IMR-90 (cell line): ENCODE measurements at regions not wholly inside any gene's neighbourhood (a gene's known extent, or its start where the extent isn't known, plus 50 kb on each side); places are given as distances from the start of the nearest gene placed in this dataset.

Experiments used
- ATAC-seq: fragments of 200-7000 bp; cut with Tn5 transposase; 2 replicates; pipeline ENCODE4 v1.9.1; 2020; ENCODE audit warnings: low read depth, mild to moderate bottlenecking, moderate library complexity
- BruUV-seq: library from RNA; stranded (reverse); fragments of 400-500 nt; replicated peaks from 2 replicates; lab custom pipeline; 2021; lab: Mats Ljungman, UMichigan
- CTCF ChIA-PET: fragments of 300-600 bp; formaldehyde crosslinking; extraction: SDS; loops from one replicate; lab custom pipeline; 2021; ENCODE audit warnings: antibody characterized with exemption; lab: Yijun Ruan, JAX
- POLR2A ChIA-PET: fragments of 300-600 bp; sonication (Branson Sonifier 250); formaldehyde crosslinking; loops from one replicate; lab custom pipeline; 2022; ENCODE audit warnings: antibody characterized with exemption; ENCODE audit not compliant: unreplicated experiment; lab: Charles Lee
- DNase-seq: peaks from one replicate; pipeline ENCODE4 v3.0.0; 2013
- H2AFZ ChIP-seq: replicated peaks from 2 replicates; pipeline ENCODE3; 2013; ENCODE audit warnings: low read length, mild to moderate bottlenecking; ENCODE audit not compliant: poor library complexity
- H2AK5ac ChIP-seq: 2 replicates; pipeline ENCODE4 v1.6.1; 2013; ENCODE audit warnings: low read depth, low read length, inconsistent platforms
- H2AK9ac ChIP-seq: replicated peaks from 2 replicates; pipeline ENCODE3; 2013; ENCODE audit warnings: mild to moderate bottlenecking, low read depth, low read length, moderate library complexity; ENCODE audit not compliant: poor library complexity
- H2BK120ac ChIP-seq: 2 replicates; pipeline ENCODE4 v1.6.1; 2013; ENCODE audit warnings: low read depth, low read length, inconsistent platforms
- H2BK15ac ChIP-seq: 3 replicates; pipeline ENCODE4 v1.6.1; 2013; ENCODE audit warnings: low read depth, low read length, inconsistent platforms
- H2BK20ac ChIP-seq: 2 replicates; pipeline ENCODE4 v1.6.1; 2013; ENCODE audit warnings: low read depth, mild to moderate bottlenecking, inconsistent platforms, low read length, moderate library complexity
- H2BK5ac ChIP-seq: 2 replicates; pipeline ENCODE4 v1.6.1; 2013; ENCODE audit warnings: mild to moderate bottlenecking, low read depth, low read length, inconsistent platforms; ENCODE audit not compliant: poor library complexity, severe bottlenecking
- H3K14ac ChIP-seq: replicated peaks from 2 replicates; pipeline ENCODE4 v1.6.1; 2013; ENCODE audit warnings: low read depth, low read length, inconsistent platforms
- H3K18ac ChIP-seq: 2 replicates; pipeline ENCODE4 v1.6.1; 2013; ENCODE audit warnings: low read depth, low read length, control low read depth
- H3K23ac ChIP-seq: 2 replicates; pipeline ENCODE4 v1.6.1; 2013; ENCODE audit warnings: low read depth, low read length, inconsistent platforms
- H3K27ac ChIP-seq: 2 replicates; pipeline ENCODE4 v1.5.1; 2013; ENCODE audit warnings: mild to moderate bottlenecking, control low read depth, low read length; ENCODE audit not compliant: insufficient read depth
- H3K27me3 ChIP-seq: 2 replicates; pipeline ENCODE4 v1.6.1; 2013; ENCODE audit warnings: low read length; ENCODE audit not compliant: control insufficient read depth, insufficient read depth
- H3K36me3 ChIP-seq: 2 replicates; pipeline ENCODE4 v1.6.1; 2013; ENCODE audit warnings: low read length, mixed read lengths; ENCODE audit not compliant: control insufficient read depth, insufficient read depth
- H3K4ac ChIP-seq: 2 replicates; pipeline ENCODE4 v1.6.1; 2013; ENCODE audit warnings: low read depth, low read length, inconsistent platforms
- H3K4me1 ChIP-seq: 2 replicates; pipeline ENCODE4 v1.6.1; 2013; ENCODE audit warnings: low read length, mixed read lengths; ENCODE audit not compliant: control insufficient read depth, insufficient read depth
- H3K4me2 ChIP-seq: 2 replicates; pipeline ENCODE4 v1.6.1; 2013; ENCODE audit warnings: low read depth, mild to moderate bottlenecking, control low read depth, low read length, moderate library complexity
- H3K4me3 ChIP-seq: 2 replicates; pipeline ENCODE4 v1.5.1; 2013; ENCODE audit warnings: low read depth, mild to moderate bottlenecking, control low read depth, low read length, moderate library complexity; ENCODE audit not compliant: insufficient read depth
- H3K56ac ChIP-seq: 2 replicates; pipeline ENCODE4 v1.6.1; 2013; ENCODE audit warnings: low read length, inconsistent platforms; ENCODE audit not compliant: insufficient read depth; ENCODE audit errors: extremely low read depth
- H3K79me1 ChIP-seq, 2 experiments: 2 replicates each; pipeline ENCODE4 v1.6.1; 2013; ENCODE audit warnings: low read length in 2 of 2, inconsistent platforms in 1 of 2, low read depth in 1 of 2
- H3K9ac ChIP-seq: 2 replicates; pipeline ENCODE4 v1.6.1; 2013; ENCODE audit warnings: low read depth, low read length, control low read depth
- H3K9me1 ChIP-seq: 2 replicates; pipeline ENCODE4 v1.6.1; 2013; ENCODE audit warnings: low read length, inconsistent platforms; ENCODE audit not compliant: insufficient read depth
- H3K9me3 ChIP-seq: 2 replicates; pipeline ENCODE4 v1.6.1; 2013; ENCODE audit warnings: low read length; ENCODE audit not compliant: control insufficient read depth, insufficient read depth
- H4K20me1 ChIP-seq: 2 replicates; pipeline ENCODE4 v1.6.1; 2013; ENCODE audit warnings: low read length, inconsistent platforms; ENCODE audit not compliant: insufficient read depth
- H4K5ac ChIP-seq: 2 replicates; pipeline ENCODE4 v1.6.1; 2013; ENCODE audit warnings: mild to moderate bottlenecking, low read depth, low read length, control low read depth
- H4K8ac ChIP-seq, 2 experiments: 2 replicates each; pipeline ENCODE4 v1.6.1; 2013; ENCODE audit warnings: low read depth in 2 of 2, low read length in 2 of 2, control low read depth in 1 of 2, inconsistent platforms in 1 of 2
- H4K91ac ChIP-seq: 2 replicates; pipeline ENCODE4 v1.6.1; 2013; ENCODE audit warnings: low read depth, low read length, inconsistent platforms; ENCODE audit not compliant: insufficient read depth
- BHLHE40 ChIP-seq: fragments of 150-350 bp; IDR thresholded peaks from 2 replicates; pipeline ENCODE4 v1.6.1; 2016; ENCODE audit warnings: mild to moderate bottlenecking, low read depth, low read length
- CEBPB ChIP-seq: IDR thresholded peaks from 2 replicates; pipeline ENCODE4 v1.6.1; 2012; ENCODE audit warnings: low read depth, low read length, improper control_type of control experiment
- CHD1 ChIP-seq: IDR thresholded peaks from 2 replicates; pipeline ENCODE4 v1.6.1; 2012; ENCODE audit warnings: low read depth, low read length, improper control_type of control experiment
- MXI1 ChIP-seq: IDR thresholded peaks from 2 replicates; pipeline ENCODE4 v1.6.1; 2012; ENCODE audit warnings: low read depth, mild to moderate bottlenecking, low read length, moderate library complexity, borderline replicate concordance
- NFE2L2 ChIP-seq: fragments of 150-350 bp; IDR thresholded peaks from 2 replicates; pipeline ENCODE4 v1.6.1; 2016; ENCODE audit warnings: low read depth, mild to moderate bottlenecking, low read length
- POLR2A ChIP-seq: IDR thresholded peaks from 2 replicates; pipeline ENCODE4 v1.6.1; 2012; ENCODE audit warnings: mild to moderate bottlenecking, low read depth, low read length
- RCOR1 ChIP-seq: IDR thresholded peaks from 2 replicates; pipeline ENCODE4 v1.6.1; 2012; ENCODE audit warnings: mild to moderate bottlenecking, low read length, improper control_type of control experiment; ENCODE audit not compliant: insufficient replicate concordance
- RFX5 ChIP-seq: IDR thresholded peaks from 2 replicates; pipeline ENCODE4 v1.8.0; 2012; ENCODE audit warnings: low read depth, mild to moderate bottlenecking, low read length, moderate library complexity
- SMC3 ChIP-seq: fragments of 150-350 bp; IDR thresholded peaks from 2 replicates; pipeline ENCODE4 v1.6.1; 2016; ENCODE audit warnings: low read depth, mild to moderate bottlenecking, antibody characterized with exemption, low read length, moderate library complexity
- WGBS, 2 experiments: methylation state at CpG; one replicate each; pipeline versions ENCODE4 v1.1.5 to v1.1.7; 2013; ENCODE audit warnings: missing lambda C conversion rate in 2 of 2; ENCODE audit not compliant: insufficient read length in 1 of 2; ENCODE audit errors: extremely low coverage in 2 of 2; 5-methylcytosine and 5-hydroxymethylcytosine counted together
- dilution Hi-C: fragments of 300-500 bp; cut with HindIII; formaldehyde crosslinking; loops from one replicate; pipeline ENCODE4 v1.14.3; 2018; ENCODE audit warnings: low sequenced_read_pairs; ENCODE audit not compliant: unreplicated experiment
- in situ Hi-C: fragments of 300-500 bp; cut with MboI; formaldehyde crosslinking; loops from 3 replicates; pipeline ENCODE4 v1.14.3; 2019; ENCODE audit warnings: low sequenced_read_pairs, inconsistent platforms, mixed read lengths
- intact Hi-C: fragments of 100-400 bp; cut with micrococcal nuclease; formaldehyde crosslinking; loops from 2 replicates; pipeline ENCODE4 v1.10.0; 2022
- TF ChIP-seq, protein P1 (sequence below): conservative IDR thresholded peaks from 2 replicates; pipeline ENCODE4 v1.5.1; 2012; ENCODE audit warnings: mild to moderate bottlenecking, low read depth, low read length, improper control_type of control experiment

- POLR2A ChIA-PET, result no interaction called here
- no peak overlapping the region for H2BK5ac ChIP-seq
- CTCF ChIA-PET, result interaction anchor here (1.3 kb wide), 1 partner anchor 50 kb away, joined by 4 read pairs; no protein-coding TSS in a partner anchor
These were observed 244.8 kb downstream of the TSHZ3 start for GRCh38 chr19:31104451-31104850.

More at GRCh38 chr19:31104451-31104850, 244.8 kb downstream of the TSHZ3 start:
- Histone ChIP-seq H3K36me3 (no peaks in the 10 kb centered on the region), H3K9me1 (no peaks in the 10 kb centered on the region), H3K9me3 (no peaks in the 10 kb centered on the region), H4K20me1 (no peaks in the 10 kb centered on the region), H3K4ac (no peak overlapping the region), H4K8ac (no peak overlapping the region), H3K9ac (no peak overlapping the region), H3K56ac (no peak overlapping the region), H3K18ac (no peak overlapping the region), H3K79me1 (no peaks in the 10 kb centered on the region), H3K4me2 (no peak overlapping the region), H2AK5ac (no peak overlapping the region), H3K4me3 (no peak overlapping the region), H4K91ac (no peak overlapping the region), H2BK15ac (no peak overlapping the region), H2AK9ac (no peak overlapping the region), H3K27me3 (no peaks in the 10 kb centered on the region; the same call in 1 of the 2 replicates), H4K5ac (no peak overlapping the region), H2BK120ac (no peak overlapping the region), H3K23ac (no peak overlapping the region), H3K4me1 (peaks cover under 1% of the 10 kb centered on the region; the same call in 1 of the 2 replicates), H2BK20ac (no peak overlapping the region), H3K27ac (no peak overlapping the region), H3K14ac (no peak overlapping the region), H2AFZ (no peak overlapping the region)
- no peak for ATAC-seq
- no peak for DNase-seq
- in situ Hi-C loops (no loop called here), dilution Hi-C loops (no loop called here), intact Hi-C loops (no loop called here)
- 80% methylated on average over 2 of the region's 10 CpGs; no CpG with 5 or more reads in 1 of the 2 experiments for WGBS, 2 experiments
- TF ChIP-seq SMC3, result no peak
- no peak for TF ChIP-seq BHLHE40
- TF ChIP-seq NFE2L2, result no peak
- TF ChIP-seq, protein P1, sequence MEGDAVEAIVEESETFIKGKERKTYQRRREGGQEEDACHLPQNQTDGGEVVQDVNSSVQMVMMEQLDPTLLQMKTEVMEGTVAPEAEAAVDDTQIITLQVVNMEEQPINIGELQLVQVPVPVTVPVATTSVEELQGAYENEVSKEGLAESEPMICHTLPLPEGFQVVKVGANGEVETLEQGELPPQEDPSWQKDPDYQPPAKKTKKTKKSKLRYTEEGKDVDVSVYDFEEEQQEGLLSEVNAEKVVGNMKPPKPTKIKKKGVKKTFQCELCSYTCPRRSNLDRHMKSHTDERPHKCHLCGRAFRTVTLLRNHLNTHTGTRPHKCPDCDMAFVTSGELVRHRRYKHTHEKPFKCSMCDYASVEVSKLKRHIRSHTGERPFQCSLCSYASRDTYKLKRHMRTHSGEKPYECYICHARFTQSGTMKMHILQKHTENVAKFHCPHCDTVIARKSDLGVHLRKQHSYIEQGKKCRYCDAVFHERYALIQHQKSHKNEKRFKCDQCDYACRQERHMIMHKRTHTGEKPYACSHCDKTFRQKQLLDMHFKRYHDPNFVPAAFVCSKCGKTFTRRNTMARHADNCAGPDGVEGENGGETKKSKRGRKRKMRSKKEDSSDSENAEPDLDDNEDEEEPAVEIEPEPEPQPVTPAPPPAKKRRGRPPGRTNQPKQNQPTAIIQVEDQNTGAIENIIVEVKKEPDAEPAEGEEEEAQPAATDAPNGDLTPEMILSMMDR, result no peak
- no peak for TF ChIP-seq MXI1
- no peak for TF ChIP-seq CEBPB
- TF ChIP-seq POLR2A, result no peak
- no peak for TF ChIP-seq CHD1
- no peak for TF ChIP-seq RFX5
- TF ChIP-seq RCOR1, result no peak
- BruUV-seq, result no TSS peak
